NCI-H1436 (cell line): ENCODE measurements at regions not wholly inside any gene's neighbourhood (a gene's known extent, or its start where the extent isn't known, plus 50 kb on each side); places are given as distances from the start of the nearest gene placed in this dataset.
"Not testable (repeated sequence)": the region's sequence is repeated elsewhere in the genome, so short reads cannot be mapped to it uniquely, and the experiment has no call there.

Experiments used
- DNase-seq: peaks from one replicate; lab custom pipeline; 2025; lab: John Stamatoyannopoulos, UW

GRCh38 chr6:47407300-47408281 lies 70.0 kb upstream of the CD2AP start:
- no peak for DNase-seq

- peak; percentile 30 for DNase-seq
Observed at GRCh38 chr6:47413752-47414422, 63.7 kb upstream of the CD2AP start.

- no peak for DNase-seq
Observed at GRCh38 chr6:47414423-47415167, 63.0 kb upstream of the CD2AP start.

- no peak for DNase-seq
Observed at GRCh38 chr6:47416396-47417345, 60.9 kb upstream of the CD2AP start.

GRCh38 chr6:47419621-47420020 lies 58.0 kb upstream of the CD2AP start:
- DNase-seq = no peak

GRCh38 chr6:47420394-47421371 lies 56.9 kb upstream of the CD2AP start:
- DNase-seq = no peak

- DNase-seq = no peak
Observed at GRCh38 chr6:47423079-47423478, 54.5 kb upstream of the CD2AP start.

GRCh38 chr6:47424436-47424836 lies 53.2 kb upstream of the CD2AP start:
- no peak for DNase-seq

- DNase-seq = not testable (repeated sequence)
Observed at GRCh38 chr6:47425724-47426123, 51.9 kb upstream of the CD2AP start.

GRCh38 chr6:47426524-47427302 lies 50.9 kb upstream of the CD2AP start:
- no peak for DNase-seq

GRCh38 chr6:47427680-47428079 lies 49.9 kb upstream of the CD2AP start:
- no peak for DNase-seq
